Muscle of arm (tissue), 1 donor: ENCODE measurements at regions not wholly inside any gene's neighbourhood (a gene's known extent, or its start where the extent isn't known, plus 50 kb on each side); places are given as distances from the start of the nearest gene placed in this dataset.
"Not testable (repeated sequence)": the region's sequence is repeated elsewhere in the genome, so short reads cannot be mapped to it uniquely, and the experiment has no call there.

Experiments
- DNase-seq: peaks from one replicate; pipeline ENCODE4 v3.0.0-alpha.2; 2013

GRCh38 chr1:217137210-217137881 is 414.1 kb upstream of the ESRRG start:
- no peak for DNase-seq

DNA sequence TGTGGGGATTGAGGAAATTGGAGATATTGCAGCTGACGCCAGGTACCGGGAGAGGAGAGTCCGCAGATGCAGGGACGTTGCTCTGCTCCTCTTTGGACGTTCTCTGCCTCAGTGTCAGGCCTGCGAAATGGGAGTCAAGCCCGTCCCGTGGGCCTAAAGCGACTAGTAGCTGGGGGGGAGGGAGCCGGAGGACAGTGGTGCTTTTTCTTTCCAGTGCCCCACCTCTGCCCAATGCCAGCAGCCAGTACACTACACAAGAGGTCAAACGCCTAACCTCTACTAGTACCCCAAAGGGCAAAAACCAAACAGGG is 413.6 kb upstream of the ESRRG start:
- no peak for DNase-seq

GRCh38 chr1:217135987-217136894 is 413.0 kb upstream of the ESRRG start:
- no peak for DNase-seq

DNA sequence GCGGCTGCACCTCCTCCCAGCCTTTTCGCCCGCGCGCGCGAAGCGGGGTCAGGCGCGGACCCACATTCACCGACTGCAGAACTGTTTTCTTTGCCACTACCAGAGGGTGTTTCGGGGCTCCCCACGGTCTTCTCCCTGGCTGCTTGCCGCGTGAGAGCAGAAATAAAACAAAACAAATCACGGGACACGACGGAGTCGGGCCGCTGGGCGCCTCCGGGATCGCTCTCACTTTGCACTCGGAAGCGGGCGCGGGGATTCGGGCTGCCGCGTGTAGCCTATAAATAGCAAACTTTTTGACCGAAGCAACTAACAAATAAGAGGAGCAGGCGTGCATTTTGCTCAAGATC is 412.3 kb upstream of the ESRRG start:
- DNase-seq = peak; percentile 43

GRCh38 chr1:217134857-217135568 is 411.8 kb upstream of the ESRRG start:
- peak; percentile 33 for DNase-seq

DNA sequence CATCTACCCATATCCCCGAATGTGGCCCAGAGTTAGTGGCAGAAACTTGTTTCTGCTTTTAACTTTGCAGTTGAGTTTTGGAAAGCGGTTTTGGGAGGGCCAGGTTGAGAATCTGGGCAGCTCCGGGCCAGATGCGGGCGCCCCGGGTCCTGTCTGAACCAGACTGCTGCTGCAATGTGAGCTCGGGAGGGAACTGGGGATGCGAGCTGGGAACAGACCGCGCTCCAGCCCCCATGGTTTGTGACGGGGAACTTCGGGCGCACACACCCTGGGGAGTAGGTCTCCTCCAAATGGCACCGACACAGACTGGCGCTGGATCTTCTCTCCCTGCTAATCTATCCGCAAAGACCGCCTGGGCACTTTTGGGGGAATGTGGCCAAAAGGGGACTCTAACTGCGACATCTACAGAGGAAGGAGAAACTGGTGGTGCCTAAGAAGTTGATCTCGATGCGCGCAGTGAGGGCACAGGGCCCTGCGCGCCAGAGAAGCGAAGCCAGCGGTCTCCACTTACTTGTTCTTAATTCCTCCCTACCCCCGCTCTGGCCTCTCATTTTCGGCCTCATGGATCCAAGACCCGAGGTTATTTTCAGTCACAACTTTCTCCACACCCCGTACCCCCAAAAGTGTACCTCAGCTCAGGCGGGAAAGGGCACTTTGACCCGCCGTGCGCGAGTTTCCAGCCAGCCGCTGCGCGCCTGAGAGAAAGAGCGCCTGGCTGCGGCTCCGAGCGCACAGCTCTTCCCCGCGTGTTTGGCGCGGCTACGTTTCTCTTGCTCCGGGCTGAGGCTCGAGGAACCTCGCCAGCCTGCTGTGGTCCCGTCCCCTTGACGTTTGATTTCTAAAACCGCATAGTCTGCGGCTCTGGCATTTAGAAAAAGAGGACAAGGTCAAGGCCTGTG is 411.0 kb upstream of the ESRRG start:
- DNase-seq = no peak

DNA sequence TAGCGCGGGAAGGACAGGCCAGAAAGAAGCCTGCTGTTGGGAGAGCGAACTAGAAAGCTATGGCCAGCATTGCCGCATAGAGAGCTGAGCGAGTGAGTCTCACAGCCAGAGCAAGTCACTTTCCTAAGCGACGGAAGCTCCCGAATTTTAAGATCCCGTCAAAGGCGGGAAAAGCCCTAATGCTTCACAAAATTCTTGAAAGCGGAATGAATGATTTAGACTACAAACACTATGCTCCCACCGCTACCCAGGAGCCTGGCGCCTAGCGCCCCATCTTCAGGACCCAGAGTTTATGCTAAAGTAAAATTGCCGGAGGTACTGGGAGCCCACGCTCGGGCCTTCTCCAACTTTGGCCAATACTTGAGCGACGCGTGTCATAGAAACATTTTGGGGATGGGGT is 409.9 kb upstream of the ESRRG start:
- no peak for DNase-seq

GRCh38 chr1:217123340-217123739 is 400.1 kb upstream of the ESRRG start:
- not testable (repeated sequence) for DNase-seq

DNA sequence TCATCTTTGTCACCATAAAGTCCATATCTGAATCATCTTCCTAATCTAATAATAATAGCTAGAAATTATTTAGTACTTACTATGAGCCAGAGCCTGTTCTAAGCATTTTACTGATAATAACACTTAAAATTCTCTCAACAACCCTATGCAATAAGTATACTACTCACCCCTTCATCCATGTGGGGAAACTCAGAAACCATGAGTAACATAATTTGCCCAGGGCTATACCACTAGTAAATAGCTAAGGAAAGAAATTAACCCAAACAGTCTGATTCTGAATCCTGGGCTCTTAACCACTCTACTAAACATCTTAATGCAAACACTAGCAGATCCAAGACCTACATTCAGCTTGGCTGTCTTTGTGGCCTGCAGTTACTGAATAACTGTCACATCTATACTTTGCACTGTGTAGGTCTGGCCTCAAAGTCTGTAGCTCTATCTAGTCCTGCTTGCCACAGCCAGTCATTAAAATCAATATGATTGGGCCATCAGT is 394.8 kb upstream of the ESRRG start:
- DNase-seq = no peak

GRCh38 chr1:217115404-217116380 is 392.5 kb upstream of the ESRRG start:
- no peak for DNase-seq

DNA sequence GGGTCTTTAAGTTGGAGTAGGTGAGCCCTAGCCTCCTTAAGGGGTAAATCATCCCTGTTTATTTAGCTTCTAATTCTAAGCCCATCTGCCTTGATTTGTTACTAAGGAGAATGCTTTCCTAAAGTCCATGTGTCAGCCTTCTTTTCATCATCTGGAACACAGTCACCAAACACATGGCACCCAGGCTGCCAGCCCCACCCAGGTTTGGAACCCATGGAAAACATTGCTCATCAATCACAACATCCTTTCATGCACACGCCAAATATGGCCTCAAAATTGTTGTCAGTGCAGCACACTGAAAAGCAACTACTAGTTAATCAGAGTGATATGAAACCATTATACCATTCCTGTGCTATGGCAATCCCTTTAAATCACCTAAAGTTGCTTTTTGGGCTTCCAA is 386.7 kb upstream of the ESRRG start:
- no peak for DNase-seq

DNA sequence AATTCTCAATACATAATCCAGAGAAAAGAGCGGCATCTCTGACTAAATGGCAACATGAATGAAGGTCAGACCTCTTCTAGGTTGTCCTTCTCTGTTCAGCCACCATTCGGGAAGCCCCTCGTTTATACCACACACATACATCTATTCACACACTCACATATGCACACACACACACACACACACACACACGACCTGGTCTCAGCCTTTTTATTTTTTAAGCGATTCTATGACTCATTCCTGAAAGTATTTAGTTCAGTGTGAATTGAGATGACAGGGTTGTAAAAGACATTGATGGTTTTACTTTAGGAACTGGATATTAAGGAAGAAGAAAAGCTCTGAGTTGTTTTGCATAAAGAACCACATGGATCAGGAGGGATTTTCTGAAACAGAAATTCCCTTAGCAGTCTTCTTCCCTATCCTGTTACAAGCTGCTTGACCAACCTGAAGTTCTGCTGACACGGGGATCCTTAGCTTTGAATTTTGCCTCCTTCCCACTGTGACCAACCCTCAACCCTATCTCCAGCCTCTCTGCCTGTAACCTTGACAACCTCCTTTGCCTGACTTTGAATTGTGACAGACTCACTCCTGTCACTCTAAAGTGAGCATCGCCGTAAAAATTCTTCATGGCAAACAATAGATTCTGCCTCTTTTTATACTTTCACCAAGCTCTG is 383.1 kb upstream of the ESRRG start:
- no peak for DNase-seq

DNA sequence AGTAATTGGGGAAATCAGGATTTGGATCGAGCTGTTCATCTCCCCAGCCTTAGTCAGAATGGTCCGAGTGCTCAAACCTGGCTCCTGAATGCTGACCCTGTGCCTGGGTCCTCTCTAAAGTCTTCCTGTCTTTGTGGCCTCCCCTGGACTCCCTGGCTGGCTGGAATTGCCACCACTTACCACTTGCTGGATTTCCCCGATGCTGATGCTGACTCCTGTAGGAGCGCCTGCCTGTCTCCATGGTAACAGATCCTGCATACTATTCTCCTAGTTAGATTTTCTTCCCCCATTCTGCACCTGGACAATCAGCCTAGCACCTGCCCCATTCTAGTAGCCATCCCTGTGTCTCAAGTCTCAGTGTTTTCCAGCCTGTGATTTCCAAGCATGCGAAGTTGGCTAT is 382.2 kb upstream of the ESRRG start:
- no peak for DNase-seq

GRCh38 chr1:217097819-217098218 is 374.6 kb upstream of the ESRRG start:
- no peak for DNase-seq

DNA sequence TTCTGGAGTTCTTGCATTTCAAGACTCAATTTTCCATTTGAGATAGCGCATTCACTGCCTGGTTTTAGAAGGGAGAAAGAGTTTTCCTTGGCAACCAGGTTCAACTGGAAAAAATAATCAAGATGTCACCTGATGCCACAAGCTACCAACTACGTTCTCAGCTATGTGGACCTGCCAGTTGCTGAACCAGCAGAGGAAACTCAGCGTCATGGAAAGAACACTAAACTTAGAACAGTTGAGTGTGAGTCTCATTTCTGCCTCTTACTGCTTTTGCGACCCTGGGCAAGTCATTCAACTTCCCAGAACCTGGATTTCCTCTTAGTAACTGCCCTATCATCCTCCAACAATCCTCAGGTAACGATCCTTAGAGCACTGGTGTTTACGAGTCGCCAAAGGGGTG is 373.0 kb upstream of the ESRRG start:
- DNase-seq = no peak

DNA sequence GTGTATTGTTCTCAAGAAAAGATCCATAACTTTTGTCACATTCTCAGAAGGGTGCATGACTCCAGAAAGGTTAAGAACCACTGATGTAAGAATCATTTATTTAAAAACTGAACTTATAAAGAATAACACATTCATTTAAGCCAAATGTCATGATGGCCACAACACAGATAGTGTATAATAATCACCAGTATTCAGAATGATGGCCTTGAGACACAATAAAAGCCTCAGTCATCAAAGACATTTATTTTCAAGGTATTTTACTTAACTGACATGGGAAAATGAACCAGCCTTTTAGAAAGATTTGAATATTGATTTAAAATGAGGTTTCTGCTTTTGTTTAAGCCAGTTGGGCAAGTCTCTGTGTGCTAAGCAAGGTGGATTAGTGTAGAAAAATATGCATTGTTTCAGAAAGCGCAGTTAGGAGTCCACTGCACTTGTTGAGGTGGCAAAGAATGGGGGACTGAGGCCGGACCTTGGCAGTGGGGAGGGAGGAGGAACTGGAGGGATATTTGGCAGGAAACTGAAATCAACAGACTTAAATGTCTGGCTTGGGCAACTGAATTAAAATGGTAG is 371.9 kb upstream of the ESRRG start:
- no peak for DNase-seq

DNA sequence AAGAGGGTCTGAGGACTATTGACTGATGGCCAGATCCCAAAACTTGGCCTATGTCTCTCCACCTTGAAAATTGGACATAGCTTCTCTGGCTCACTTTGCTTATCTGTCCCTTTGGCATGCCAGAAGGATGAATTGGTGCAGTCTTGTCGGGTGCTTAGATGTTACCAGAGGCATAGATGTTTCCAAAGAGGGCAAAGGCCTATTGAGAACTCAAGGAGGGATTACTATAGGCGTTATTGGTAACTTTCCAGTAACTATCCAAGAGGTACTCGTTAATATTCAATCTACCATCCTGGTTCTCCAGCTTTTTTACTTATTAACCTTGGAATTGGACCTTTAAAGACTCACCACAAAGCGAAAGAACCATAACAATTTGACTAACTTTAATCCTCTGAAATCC is 368.3 kb upstream of the ESRRG start:
- DNase-seq = no peak

GRCh38 chr1:217090060-217090911 is 367.1 kb upstream of the ESRRG start:
- DNase-seq = no peak
